Neural crest cell (in vitro differentiated cells): ENCODE measurements at regions not wholly inside any gene's neighbourhood (a gene's known extent, or its start where the extent isn't known, plus 50 kb on each side); places are given as distances from the start of the nearest gene placed in this dataset.

Source experiments
- DNase-seq: peaks from one replicate; pipeline ENCODE4 v3.0.0; 2021; ENCODE audit warnings: low read depth, mixed read lengths, low spot score
- H3K27ac Mint-ChIP-seq: one replicate; pipeline ENCODE4 v1.8.0; 2021; ENCODE audit warnings: mild to moderate bottlenecking, mixed read lengths; ENCODE audit not compliant: unreplicated experiment
- H3K27me3 Mint-ChIP-seq: 2 replicates; pipeline ENCODE4 v1.8.0; 2021; ENCODE audit warnings: low read depth, mild to moderate bottlenecking, mixed read lengths
- H3K36me3 Mint-ChIP-seq: 2 replicates; pipeline ENCODE4 v1.8.0; 2021; ENCODE audit warnings: low read depth, mild to moderate bottlenecking, mixed read lengths
- H3K4me1 Mint-ChIP-seq: 2 replicates; pipeline ENCODE4 v1.8.0; 2021; ENCODE audit warnings: mixed read lengths
- H3K4me3 Mint-ChIP-seq: one replicate; pipeline ENCODE4 v1.8.0; 2021; ENCODE audit warnings: mild to moderate bottlenecking, mixed read lengths
- H3K9me3 Mint-ChIP-seq: 2 replicates; pipeline ENCODE4 v1.8.0; 2021; ENCODE audit warnings: mixed read lengths
- TF ChIP-seq, protein P1 (sequence below): fragments of 200-600 bp; sonication (generic); conservative IDR thresholded peaks from 2 replicates; pipeline ENCODE4 v1.5.0; 2021; ENCODE audit warnings: antibody characterized with exemption, mild to moderate bottlenecking

GRCh38 chr4:36553453-36553852 is 272.0 kb downstream of the DTHD1 start:
- TF ChIP-seq, protein P1, sequence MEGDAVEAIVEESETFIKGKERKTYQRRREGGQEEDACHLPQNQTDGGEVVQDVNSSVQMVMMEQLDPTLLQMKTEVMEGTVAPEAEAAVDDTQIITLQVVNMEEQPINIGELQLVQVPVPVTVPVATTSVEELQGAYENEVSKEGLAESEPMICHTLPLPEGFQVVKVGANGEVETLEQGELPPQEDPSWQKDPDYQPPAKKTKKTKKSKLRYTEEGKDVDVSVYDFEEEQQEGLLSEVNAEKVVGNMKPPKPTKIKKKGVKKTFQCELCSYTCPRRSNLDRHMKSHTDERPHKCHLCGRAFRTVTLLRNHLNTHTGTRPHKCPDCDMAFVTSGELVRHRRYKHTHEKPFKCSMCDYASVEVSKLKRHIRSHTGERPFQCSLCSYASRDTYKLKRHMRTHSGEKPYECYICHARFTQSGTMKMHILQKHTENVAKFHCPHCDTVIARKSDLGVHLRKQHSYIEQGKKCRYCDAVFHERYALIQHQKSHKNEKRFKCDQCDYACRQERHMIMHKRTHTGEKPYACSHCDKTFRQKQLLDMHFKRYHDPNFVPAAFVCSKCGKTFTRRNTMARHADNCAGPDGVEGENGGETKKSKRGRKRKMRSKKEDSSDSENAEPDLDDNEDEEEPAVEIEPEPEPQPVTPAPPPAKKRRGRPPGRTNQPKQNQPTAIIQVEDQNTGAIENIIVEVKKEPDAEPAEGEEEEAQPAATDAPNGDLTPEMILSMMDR: no peak
- Mint-ChIP-seq H3K27me3 (no peaks in the 10 kb centered on the region), H3K9me3 (no peaks in the 10 kb centered on the region), H3K4me1 (no peaks in the 10 kb centered on the region), H3K36me3 (no peaks in the 10 kb centered on the region), H3K27ac (no peak overlapping the region), H3K4me3 (no peak overlapping the region)
- DNase-seq: no peak

GRCh38 chr4:36556984-36557383 is 275.6 kb downstream of the DTHD1 start:
- no peak for DNase-seq
- Mint-ChIP-seq H3K36me3 (no peaks in the 10 kb centered on the region), H3K9me3 (no peaks in the 10 kb centered on the region), H3K4me1 (no peaks in the 10 kb centered on the region), H3K4me3 (no peak overlapping the region), H3K27me3 (no peaks in the 10 kb centered on the region), H3K27ac (no peak overlapping the region)
- TF ChIP-seq, protein P1: no peak

- peaks cover 6% of the 10 kb centered on the region for H3K9me3 Mint-ChIP-seq
- no peaks in the 10 kb centered on the region for H3K4me1 Mint-ChIP-seq
- no peaks in the 10 kb centered on the region for H3K36me3 Mint-ChIP-seq
- TF ChIP-seq, protein P1: no peak
- no peaks in the 10 kb centered on the region for H3K27me3 Mint-ChIP-seq
- H3K27ac Mint-ChIP-seq: no peak overlapping the region
- no peak for DNase-seq
- no peak overlapping the region for H3K4me3 Mint-ChIP-seq
Observed at GRCh38 chr4:36568575-36568974, 287.2 kb downstream of the DTHD1 start.

DNA sequence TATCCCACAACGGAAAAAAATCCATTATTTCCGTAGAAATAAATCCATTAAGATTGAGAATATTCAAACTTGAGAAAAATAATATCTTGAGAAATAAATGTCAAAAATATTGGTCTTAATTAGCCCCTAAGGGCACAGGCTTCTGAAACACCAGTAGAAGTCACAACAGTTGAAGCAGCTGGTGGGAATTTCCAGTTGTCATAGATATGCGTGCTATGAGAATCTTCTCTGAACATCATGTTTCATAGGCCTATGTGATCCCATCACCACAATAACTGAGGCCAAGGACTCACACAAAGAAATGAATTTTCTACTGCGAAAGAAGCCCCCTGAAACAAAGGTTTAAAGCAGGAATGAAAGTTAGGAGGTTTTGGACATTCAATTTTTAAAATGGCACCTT is 292.0 kb downstream of the DTHD1 start:
- no peak overlapping the region for H3K4me3 Mint-ChIP-seq

GRCh38 chr4:36574816-36575215 is 293.4 kb downstream of the DTHD1 start:
- H3K27me3 Mint-ChIP-seq: no peaks in the 10 kb centered on the region
- TF ChIP-seq, protein P1: no peak
- peaks cover 6% of the 10 kb centered on the region for H3K9me3 Mint-ChIP-seq
- no peak overlapping the region for H3K27ac Mint-ChIP-seq
- H3K4me1 Mint-ChIP-seq: no peaks in the 10 kb centered on the region
- no peak overlapping the region for H3K4me3 Mint-ChIP-seq
- DNase-seq: no peak
- no peaks in the 10 kb centered on the region for H3K36me3 Mint-ChIP-seq

More for the DNA sequence above, 292.0 kb downstream of the DTHD1 start:
- Mint-ChIP-seq H3K27me3 (no peaks in the 10 kb centered on the region), H3K9me3 (peaks cover 6% of the 10 kb centered on the region), H3K36me3 (no peaks in the 10 kb centered on the region), H3K4me1 (no peaks in the 10 kb centered on the region), H3K27ac (no peak overlapping the region)
- no peak for DNase-seq
- TF ChIP-seq, protein P1: no peak

DNA sequence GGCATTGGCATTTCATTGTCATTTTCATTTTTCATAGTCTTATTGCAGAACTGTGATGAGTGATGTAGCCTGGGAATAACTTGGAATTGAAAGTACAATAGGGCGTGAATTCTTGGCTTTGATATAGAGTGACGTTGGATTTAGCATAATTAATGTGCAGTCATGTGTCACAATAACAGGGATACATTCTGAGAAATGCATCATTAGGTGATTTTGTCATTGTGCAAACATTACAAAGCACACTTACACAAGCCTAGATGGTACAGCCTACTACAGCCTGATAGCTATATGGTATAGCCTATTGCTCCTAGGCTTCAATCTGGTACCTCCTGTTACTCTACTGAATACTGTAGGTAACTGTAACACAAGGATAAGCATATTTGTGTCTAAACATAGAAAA is 300.8 kb downstream of the DTHD1 start:
- Mint-ChIP-seq H3K36me3 (peaks cover 5% of the 10 kb centered on the region), H3K4me1 (no peaks in the 10 kb centered on the region), H3K27me3 (no peaks in the 10 kb centered on the region), H3K9me3 (peaks cover 6% of the 10 kb centered on the region), H3K4me3 (no peak overlapping the region), H3K27ac (no peak overlapping the region)
- DNase-seq: no peak
- TF ChIP-seq, protein P1: no peak
